Neutrophil (primary cell): ENCODE measurements at regions not wholly inside any gene's neighbourhood (a gene's known extent, or its start where the extent isn't known, plus 50 kb on each side); places are given as distances from the start of the nearest gene placed in this dataset.
"Not testable (repeated sequence)": the region's sequence is repeated elsewhere in the genome, so short reads cannot be mapped to it uniquely, and the experiment has no call there.

Experiments
- H3K27ac ChIP-seq: fragments of 200-600 bp; sonication (generic); 2 replicates; pipeline ENCODE4 v1.5.1; 2016; ENCODE audit warnings: mild to moderate bottlenecking, moderate library complexity
- H3K27me3 ChIP-seq: fragments of 200-600 bp; sonication (generic); 2 replicates; pipeline ENCODE4 v1.6.0; 2016; ENCODE audit warnings: mild to moderate bottlenecking
- H3K36me3 ChIP-seq: fragments of 200-600 bp; sonication (generic); 2 replicates; pipeline ENCODE4 v1.5.1; 2017
- H3K4me1 ChIP-seq, 2 experiments: fragments of 200-600 bp in 1 of 2; sonication (generic) in 1 of 2; 1 replicate in 1 of 2; 2 replicates in 1 of 2; pipeline versions ENCODE4 v1.5.1 to v1.6.1; 2013 to 2016; ENCODE audit warnings: low read depth in 1 of 2, low read length in 1 of 2, mild to moderate bottlenecking in 1 of 2, moderate library complexity in 1 of 2; ENCODE audit not compliant: control insufficient read depth in 1 of 2, insufficient read depth in 1 of 2
- H3K4me3 ChIP-seq, 2 experiments: fragments of 200-600 bp in 1 of 2; sonication (generic) in 1 of 2; 1 replicate in 1 of 2; 2 replicates in 1 of 2; pipeline ENCODE4 v1.5.1; 2013 to 2016; ENCODE audit warnings: low read depth in 1 of 2, low read length in 1 of 2, mild to moderate bottlenecking in 1 of 2, moderate library complexity in 1 of 2
- H3K9me3 ChIP-seq: fragments of 200-600 bp; sonication (generic); 2 replicates; pipeline ENCODE4 v1.5.1; 2016
- CTCF ChIP-seq: fragments of 200-600 bp; sonication (generic); IDR thresholded peaks from 2 replicates; pipeline ENCODE4 v1.5.1; 2016; ENCODE audit warnings: antibody characterized with exemption

- H3K4me1 ChIP-seq: no peaks in the 10 kb centered on the region
- no peak for TF ChIP-seq CTCF
- H3K4me3 ChIP-seq: no peak overlapping the region
- H3K27ac ChIP-seq: no peak overlapping the region
- H3K9me3 ChIP-seq: no peaks in the 10 kb centered on the region
- H3K27me3 ChIP-seq: no peaks in the 10 kb centered on the region
- H3K36me3 ChIP-seq: no peaks in the 10 kb centered on the region
Measured at GRCh38 chr10:9052767-9053166, 998.3 kb downstream of the GATA3 start.

- no peaks in the 10 kb centered on the region for H3K4me1 ChIP-seq
- no peaks in the 10 kb centered on the region for H3K36me3 ChIP-seq
- no peak overlapping the region for H3K27ac ChIP-seq
- no peak for TF ChIP-seq CTCF
- no peaks in the 10 kb centered on the region for H3K27me3 ChIP-seq
- no peaks in the 10 kb centered on the region for H3K9me3 ChIP-seq
- no peak overlapping the region for H3K4me3 ChIP-seq
Measured at GRCh38 chr10:9056521-9056920, 1002.0 kb downstream of the GATA3 start.

- not testable (repeated sequence) for H3K36me3 ChIP-seq, H3K4me1 ChIP-seq, H3K27me3 ChIP-seq, H3K27ac ChIP-seq, H3K4me3 ChIP-seq, H3K9me3 ChIP-seq
Measured at GRCh38 chr10:9057293-9057692, 1002.8 kb downstream of the GATA3 start.

- no peak for TF ChIP-seq CTCF
- Histone ChIP-seq H3K27ac (no peak overlapping the region), H3K4me3 (no peak overlapping the region)
Measured at GRCh38 chr10:9060314-9060713, 1005.8 kb downstream of the GATA3 start.

GRCh38 chr10:9061871-9062270 lies 1007.4 kb downstream of the GATA3 start:
- no peaks in the 10 kb centered on the region for H3K9me3 ChIP-seq
- no peaks in the 10 kb centered on the region for H3K36me3 ChIP-seq
- H3K27ac ChIP-seq: no peak overlapping the region
- H3K27me3 ChIP-seq: no peaks in the 10 kb centered on the region
- no peak for TF ChIP-seq CTCF
- no peaks in the 10 kb centered on the region for H3K4me1 ChIP-seq
- H3K4me3 ChIP-seq: no peak overlapping the region

More at GRCh38 chr10:9060314-9060713, 1005.8 kb downstream of the GATA3 start:
- H3K4me1 ChIP-seq: no peaks in the 10 kb centered on the region
- H3K27me3 ChIP-seq: no peaks in the 10 kb centered on the region
- H3K36me3 ChIP-seq: no peaks in the 10 kb centered on the region
- no peaks in the 10 kb centered on the region for H3K9me3 ChIP-seq

GRCh38 chr10:9066152-9066551 lies 1011.7 kb downstream of the GATA3 start:
- no peak for TF ChIP-seq CTCF
- H3K27ac ChIP-seq: no peak overlapping the region
- H3K9me3 ChIP-seq: no peaks in the 10 kb centered on the region
- no peaks in the 10 kb centered on the region for H3K36me3 ChIP-seq
- no peak overlapping the region for H3K4me3 ChIP-seq
- no peaks in the 10 kb centered on the region for H3K4me1 ChIP-seq
- no peaks in the 10 kb centered on the region for H3K27me3 ChIP-seq
